Occipital lobe (tissue), 1 donor: ENCODE measurements at regions not wholly inside any gene's neighbourhood (a gene's known extent, or its start where the extent isn't known, plus 50 kb on each side); places are given as distances from the start of the nearest gene placed in this dataset.

ENCODE experiments used
- DNase-seq: peaks from one replicate; lab custom pipeline; 2025; lab: John Stamatoyannopoulos, UW

GRCh38 chr22:48696371-48696770, 1131.3 kb downstream of the BRD1 start:
- DNase-seq: no peak

DNA sequence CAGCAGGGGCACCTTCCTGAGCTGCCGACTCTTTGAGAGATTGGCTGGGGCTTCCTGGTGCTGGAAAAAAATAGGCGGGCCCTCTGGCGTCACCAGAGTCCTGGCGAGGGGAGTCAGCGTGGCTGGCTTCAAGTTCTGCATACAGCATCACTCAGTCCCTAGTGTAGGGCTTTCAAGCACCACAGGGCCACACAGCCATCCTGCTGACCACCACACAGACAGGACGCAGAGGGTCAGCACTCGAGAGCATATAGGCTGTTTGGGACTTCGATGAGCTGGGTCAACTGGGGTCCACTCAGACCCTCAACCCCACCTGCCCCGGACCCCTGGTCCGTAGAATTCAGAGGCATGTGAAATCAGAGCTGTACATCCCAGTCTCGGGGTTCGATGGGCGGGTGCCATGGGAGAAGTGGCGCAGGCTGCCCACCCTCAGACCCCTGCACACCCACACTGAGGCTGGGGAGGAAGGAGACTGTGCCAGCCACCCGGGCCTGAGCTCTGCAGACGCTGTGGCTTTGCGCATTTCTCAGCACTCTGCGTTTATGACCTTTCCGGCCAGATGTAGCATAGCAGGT, 1131.9 kb downstream of the BRD1 start:
- DNase-seq: no peak

- no peak for DNase-seq
Observed at GRCh38 chr22:48695251-48695650, 1132.4 kb downstream of the BRD1 start.

DNA sequence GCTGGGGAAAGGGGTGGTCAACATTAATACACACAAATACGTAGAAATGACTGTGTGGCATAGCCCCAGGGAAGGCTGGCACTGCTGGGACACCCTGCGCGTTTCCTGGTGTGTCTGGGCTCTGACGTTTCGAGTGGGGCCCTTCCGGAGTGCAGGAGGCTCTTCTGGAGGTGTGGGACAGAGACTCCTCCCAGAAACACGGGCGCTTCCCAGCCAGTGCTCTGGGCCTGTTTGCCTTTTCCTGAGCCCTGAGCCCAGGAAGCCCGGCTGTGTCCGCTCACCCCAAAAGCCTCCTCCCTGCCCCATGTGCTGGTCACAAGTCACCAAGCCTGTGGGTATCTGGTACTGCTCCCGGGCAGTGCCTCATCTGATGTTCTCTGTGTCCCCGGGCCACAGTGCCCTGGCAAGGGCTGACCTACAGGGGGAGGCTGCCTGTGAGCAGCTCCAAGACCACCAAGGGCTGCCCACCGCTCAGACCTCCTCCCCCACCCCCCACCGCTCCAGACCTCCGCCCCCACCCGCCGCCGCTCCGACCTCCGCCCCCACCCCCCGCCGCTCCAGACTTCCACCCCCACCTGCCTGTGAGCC, 1133.3 kb downstream of the BRD1 start:
- no peak for DNase-seq

- no peak for DNase-seq
Observed at GRCh38 chr22:48693377-48694135, 1134.1 kb downstream of the BRD1 start.

- DNase-seq: no peak
Observed at GRCh38 chr22:48692734-48693376, 1134.8 kb downstream of the BRD1 start.

GRCh38 chr22:48691431-48691851, 1136.2 kb downstream of the BRD1 start:
- DNase-seq: no peak

DNA sequence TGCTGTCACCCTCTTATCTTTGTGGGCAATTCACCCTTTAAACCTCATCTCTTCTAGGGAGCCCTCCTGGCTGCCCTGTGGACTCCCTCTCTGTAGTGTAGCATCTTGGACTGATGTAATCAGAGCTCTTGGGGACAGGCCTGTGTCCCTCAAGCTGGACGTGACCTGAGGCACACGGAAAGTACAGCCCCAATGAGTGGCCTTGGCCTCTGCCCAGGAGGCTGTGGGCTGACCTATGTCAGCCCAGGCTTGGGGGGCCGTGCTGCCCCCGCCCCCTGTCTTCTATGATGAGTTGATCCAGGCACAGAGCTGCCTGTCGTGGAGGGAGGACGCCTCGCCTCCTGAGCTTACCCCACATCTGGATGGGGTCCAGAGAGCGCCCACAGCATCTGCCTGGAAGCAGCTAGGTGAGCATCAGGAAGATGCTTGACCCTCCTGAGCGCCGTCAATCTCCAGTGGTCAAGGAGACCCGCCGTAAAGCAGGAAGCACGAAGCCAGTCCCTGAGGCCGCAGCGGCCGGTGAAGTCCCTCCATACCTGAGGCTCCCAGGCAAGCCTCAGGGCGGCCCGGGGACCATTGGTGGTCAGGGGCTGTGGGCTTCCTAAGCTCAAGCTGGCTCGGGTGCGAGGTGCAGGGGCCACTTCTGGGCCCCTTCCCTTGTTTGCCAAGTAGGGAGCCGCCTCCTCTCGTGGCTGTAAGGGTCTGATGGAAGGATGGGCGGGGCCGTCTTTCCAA, 1136.9 kb downstream of the BRD1 start:
- DNase-seq: no peak

GRCh38 chr22:48689206-48689605, 1138.5 kb downstream of the BRD1 start:
- DNase-seq: no peak

DNA sequence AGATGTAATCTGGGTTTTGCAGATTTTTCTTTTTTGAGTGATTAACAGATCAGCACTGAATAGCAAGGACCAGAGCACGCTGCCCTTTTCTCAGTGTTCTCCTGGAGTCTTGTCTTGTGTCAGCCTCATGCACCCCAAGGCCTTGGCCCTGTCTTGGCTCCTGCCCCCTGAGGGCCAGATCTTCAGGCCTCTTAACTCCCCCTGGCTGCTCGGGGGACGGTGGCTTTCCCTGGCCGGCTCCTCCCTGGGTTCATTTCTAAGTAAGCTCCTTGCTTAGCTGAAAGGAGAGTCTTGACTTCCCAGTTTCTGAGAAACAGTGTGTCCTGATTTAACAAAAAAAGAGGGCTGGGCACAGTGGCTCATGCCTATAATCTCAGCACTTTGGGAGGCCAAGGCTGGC, 1139.3 kb downstream of the BRD1 start:
- no peak for DNase-seq

- DNase-seq: no peak
Observed at GRCh38 chr22:48687606-48688005, 1140.1 kb downstream of the BRD1 start.

DNA sequence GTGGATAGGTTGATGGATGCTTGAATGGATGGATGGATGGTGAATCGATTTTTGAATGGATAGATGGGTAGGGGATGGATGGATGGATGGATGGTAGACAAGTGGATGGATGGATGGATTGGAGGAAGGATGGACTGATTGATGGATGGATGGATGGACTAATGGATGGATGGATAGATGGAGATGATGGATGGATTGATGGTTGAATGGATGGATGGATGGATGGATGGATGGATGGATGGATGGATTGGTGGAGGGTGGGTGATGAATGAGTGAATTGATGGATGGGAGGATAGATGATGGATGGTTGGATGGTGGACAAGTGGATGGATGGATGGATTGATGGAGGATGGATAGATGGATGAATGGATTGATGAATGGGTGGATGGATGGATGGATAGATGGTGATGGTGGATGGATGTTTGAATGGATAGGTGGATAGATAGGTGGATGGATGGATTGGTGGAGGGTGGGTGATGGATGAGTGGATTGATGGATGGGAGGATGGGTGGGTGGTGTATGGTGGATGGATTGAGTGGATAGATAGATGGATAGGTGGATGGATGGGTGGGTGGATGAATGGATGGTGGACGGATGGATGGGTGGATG, 1140.9 kb downstream of the BRD1 start:
- DNase-seq: no peak

- no peak for DNase-seq
Observed at GRCh38 chr22:48685767-48686166, 1141.9 kb downstream of the BRD1 start.

DNA sequence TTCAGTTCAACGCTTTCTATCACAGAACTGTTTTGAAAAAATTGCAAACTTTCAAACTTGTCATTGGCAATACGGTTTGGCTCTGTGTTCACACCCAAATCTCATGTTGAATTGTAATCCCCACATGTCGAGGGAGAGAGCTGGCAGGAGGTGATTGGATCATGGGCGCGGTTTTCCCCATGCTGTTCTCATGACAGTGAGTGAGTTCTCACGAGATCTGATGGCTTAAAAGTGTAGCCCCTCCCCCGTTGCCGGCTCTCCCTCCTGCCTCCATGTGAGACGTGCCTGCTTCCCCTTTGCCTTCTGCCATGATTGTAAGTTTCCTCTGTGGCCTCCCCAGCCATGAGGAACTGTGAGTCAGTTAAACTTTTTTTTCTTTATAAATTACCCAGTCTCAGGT, 1144.0 kb downstream of the BRD1 start:
- no peak for DNase-seq

DNA sequence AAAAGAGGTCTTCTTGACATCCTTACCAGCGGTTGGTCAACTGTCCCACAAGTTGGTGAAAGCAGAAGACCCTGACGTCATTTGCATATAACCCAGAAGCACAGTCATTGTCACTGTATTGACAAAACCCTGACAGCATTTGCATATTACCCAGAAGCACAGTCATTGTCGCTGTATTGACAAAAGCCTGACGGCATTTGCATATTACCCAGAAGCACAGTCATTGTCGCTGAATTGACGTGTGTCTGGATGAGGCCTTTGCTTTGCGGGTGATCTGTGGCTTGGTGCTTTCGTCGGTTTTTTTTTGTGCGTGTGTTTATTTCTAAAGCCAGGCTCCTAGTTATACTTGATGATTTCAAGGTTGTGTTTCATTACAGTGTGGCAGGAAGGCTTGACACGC, 1145.2 kb downstream of the BRD1 start:
- DNase-seq: no peak

DNA sequence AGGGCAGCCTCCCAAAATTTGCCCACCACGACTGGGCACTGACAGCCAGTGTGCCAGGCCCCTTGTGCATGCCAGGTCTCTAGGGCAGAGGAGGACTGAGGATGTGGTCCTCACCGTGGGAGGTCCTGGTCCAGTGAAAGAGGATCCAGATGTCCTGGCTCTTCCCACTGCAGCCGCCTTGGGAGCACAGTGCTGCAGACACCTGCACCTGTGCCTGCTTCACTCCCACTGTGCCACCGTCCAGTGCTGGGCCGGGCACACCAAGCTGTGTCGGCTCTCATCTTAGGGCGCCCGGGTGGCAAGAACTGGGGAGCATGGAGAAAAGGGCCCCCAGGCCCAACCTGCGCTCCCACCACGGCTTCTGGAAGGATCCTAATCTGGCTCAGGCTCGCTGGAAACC, 1147.1 kb downstream of the BRD1 start:
- no peak for DNase-seq

GRCh38 chr22:48679656-48680555, 1147.8 kb downstream of the BRD1 start:
- no peak for DNase-seq

DNA sequence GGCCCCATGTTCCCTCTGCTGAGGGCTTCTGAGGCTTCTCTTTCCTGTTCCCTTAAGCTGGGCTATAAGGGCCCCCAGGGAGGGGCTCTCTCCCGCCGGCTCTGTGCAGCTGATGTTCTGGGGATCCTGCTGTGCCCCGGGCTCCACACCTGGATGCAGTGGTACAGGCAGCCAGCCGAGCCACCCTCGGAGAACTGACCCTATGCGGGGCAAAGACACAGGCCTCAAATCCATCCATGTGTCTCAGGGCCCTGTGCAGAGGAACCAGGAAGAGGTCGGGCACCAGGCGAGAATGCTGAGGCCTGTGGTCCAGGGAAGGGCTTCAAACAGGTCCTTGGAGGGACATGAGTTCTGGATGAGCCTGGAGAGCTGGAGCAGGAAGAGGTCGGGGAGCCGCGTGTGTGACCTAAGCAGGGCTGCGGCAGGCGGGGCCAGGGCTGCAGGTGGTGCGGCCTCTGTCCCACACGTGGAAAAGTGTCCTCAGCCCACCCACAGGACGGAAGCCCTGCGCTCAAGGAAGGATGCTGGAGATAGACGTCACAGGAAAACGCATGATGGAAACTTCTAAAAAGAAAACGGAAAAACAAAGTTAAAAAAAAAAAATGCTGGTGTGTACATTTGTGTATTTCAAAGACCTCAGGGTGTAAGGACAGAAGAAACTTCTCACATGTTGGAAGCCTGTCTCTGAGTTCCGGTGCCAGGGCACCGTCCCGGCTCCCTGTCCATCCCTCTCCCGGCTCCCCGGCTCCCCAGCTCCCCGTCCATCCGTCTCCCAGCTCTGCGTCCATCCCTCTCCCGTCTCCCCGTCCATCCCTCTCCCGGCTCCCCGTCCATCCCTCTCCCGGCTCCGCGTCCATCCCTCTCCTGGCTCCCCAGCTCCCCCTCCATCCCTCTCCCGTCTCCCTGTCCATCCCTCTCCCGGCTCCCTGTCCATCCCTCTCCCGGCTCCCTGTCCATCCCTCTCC, 1149.2 kb downstream of the BRD1 start:
- DNase-seq: no peak

DNA sequence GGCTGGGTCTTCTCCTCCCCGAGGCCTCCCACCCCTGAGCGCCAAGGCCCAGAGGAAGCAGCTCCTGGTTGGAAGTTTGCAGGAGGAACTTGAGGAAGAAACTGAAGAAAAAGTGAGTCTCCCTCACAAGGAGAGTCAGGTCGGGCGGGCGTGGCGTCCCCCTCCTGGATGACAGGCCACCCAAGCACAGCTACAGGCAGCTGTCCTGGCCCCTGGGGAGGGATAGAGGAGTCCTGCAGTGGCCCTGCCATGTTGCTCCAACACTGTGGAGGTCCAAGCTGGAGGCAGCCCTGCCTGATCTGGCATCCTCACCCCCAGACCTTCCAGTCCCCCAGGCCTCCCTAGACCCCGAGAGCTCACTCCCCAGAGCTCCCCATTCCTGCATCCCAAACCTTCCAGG, 1150.1 kb downstream of the BRD1 start:
- DNase-seq: no peak
